Left lung (tissue), 4 donors: ENCODE measurements at regions not wholly inside any gene's neighbourhood (a gene's known extent, or its start where the extent isn't known, plus 50 kb on each side); places are given as distances from the start of the nearest gene placed in this dataset.
A peak's percentile ranks its signal among the peaks of the same experiment; 100 is the strongest.

Experiments
- ATAC-seq: fragments of 200-7000 bp; cut with Tn5 transposase; one replicate; pipeline ENCODE4 v1.9.1; 2020; ENCODE audit warnings: moderate library complexity
- DNase-seq, 4 donors: peaks; one replicate each; pipeline ENCODE4 v3.0.0-alpha.2; 2013 to 2020
- H3K27ac ChIP-seq, 2 donors: fragments of 200-600 bp; sonication (generic) in 1 of 2; one replicate each; pipeline versions ENCODE4 v1.5.0 to v1.8.0; 2020 to 2021
- H3K27me3 ChIP-seq, 2 donors: fragments of 200-600 bp; sonication (generic) in 1 of 2; one replicate each; pipeline versions ENCODE4 v1.5.0 to v1.8.0; 2020 to 2021
- H3K36me3 ChIP-seq, 2 donors: fragments of 200-600 bp; sonication (generic) in 1 of 2; one replicate each; pipeline versions ENCODE4 v1.5.0 to v1.8.0; 2020 to 2021
- H3K4me1 ChIP-seq, 2 donors: fragments of 200-600 bp; one replicate each; pipeline ENCODE4 v1.8.0; 2021
- H3K4me3 ChIP-seq, 2 donors: fragments of 200-600 bp; sonication (generic) in 1 of 2; one replicate each; pipeline versions ENCODE4 v1.5.0 to v1.8.0; 2020 to 2021; ENCODE audit warnings: mild to moderate bottlenecking in 1 of 2
- H3K9me3 ChIP-seq, 2 donors: fragments of 200-600 bp; sonication (generic) in 1 of 2; one replicate each; pipeline versions ENCODE4 v1.5.0 to v1.8.0; 2020 to 2021
- intact Hi-C, 2 donors: fragments of 100-400 bp; cut with DNase I; formaldehyde crosslinking; loops; one replicate each; pipeline versions ENCODE4 v1.11.2 to v1.14.2; 2022
- TF ChIP-seq, protein P1 (sequence below), 2 donors: fragments of 200-600 bp; sonication (generic) in 1 of 2; IDR thresholded peaks; one replicate each; pipeline versions ENCODE4 v1.5.0 to v1.8.0; 2021; ENCODE audit warnings: antibody characterized with exemption in 2 of 2
- donor health status: DM: no; HTN: yes; CAD: no.
- donor health status: DM: no; HTN: no; CAD: no.

DNA sequence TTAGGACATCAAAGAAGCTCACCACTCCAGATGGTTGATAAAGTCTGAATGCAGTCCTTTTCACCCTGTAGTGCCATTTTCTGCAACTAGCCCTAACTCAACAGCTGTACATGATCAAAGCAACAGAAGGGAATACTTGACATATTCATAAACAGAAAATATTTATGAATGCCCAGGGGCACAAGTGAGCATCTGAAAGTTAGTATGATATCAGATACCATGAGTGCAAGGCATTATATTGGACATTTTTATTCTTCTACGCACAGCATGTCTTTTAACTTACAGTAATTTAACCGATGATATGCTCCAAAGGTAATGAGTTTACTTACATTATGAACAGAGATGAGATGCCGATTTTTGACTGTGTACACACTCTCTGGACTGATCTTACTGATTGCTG lies 142.0 kb downstream of the MCHR2 start:
- H3K27me3 ChIP-seq = no peaks in the 10 kb centered on the region
- ATAC-seq = no peak
- TF ChIP-seq, protein P1, sequence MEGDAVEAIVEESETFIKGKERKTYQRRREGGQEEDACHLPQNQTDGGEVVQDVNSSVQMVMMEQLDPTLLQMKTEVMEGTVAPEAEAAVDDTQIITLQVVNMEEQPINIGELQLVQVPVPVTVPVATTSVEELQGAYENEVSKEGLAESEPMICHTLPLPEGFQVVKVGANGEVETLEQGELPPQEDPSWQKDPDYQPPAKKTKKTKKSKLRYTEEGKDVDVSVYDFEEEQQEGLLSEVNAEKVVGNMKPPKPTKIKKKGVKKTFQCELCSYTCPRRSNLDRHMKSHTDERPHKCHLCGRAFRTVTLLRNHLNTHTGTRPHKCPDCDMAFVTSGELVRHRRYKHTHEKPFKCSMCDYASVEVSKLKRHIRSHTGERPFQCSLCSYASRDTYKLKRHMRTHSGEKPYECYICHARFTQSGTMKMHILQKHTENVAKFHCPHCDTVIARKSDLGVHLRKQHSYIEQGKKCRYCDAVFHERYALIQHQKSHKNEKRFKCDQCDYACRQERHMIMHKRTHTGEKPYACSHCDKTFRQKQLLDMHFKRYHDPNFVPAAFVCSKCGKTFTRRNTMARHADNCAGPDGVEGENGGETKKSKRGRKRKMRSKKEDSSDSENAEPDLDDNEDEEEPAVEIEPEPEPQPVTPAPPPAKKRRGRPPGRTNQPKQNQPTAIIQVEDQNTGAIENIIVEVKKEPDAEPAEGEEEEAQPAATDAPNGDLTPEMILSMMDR (IDR thresholded peaks at IDR 0.05) = no peak

GRCh38 chr6:99867026-99867425 lies 127.0 kb downstream of the MCHR2 start:
- H3K9me3 ChIP-seq = no peaks in the 10 kb centered on the region
- no peak overlapping the region for H3K4me3 ChIP-seq
- peaks cover 0 to 18% of the 10 kb centered on the region in 2 donors for H3K27me3 ChIP-seq
- ATAC-seq = no peak
- intact Hi-C loops = no loop called here
- H3K4me1 ChIP-seq = no peaks in the 10 kb centered on the region
- no peak overlapping the region for H3K27ac ChIP-seq
- DNase-seq = no peak
- TF ChIP-seq, protein P1 (IDR thresholded peaks at IDR 0.05) = no peak
- no peaks in the 10 kb centered on the region for H3K36me3 ChIP-seq

More for the DNA sequence above, 142.0 kb downstream of the MCHR2 start:
- Histone ChIP-seq H3K4me1 (no peaks in the 10 kb centered on the region), H3K36me3 (no peaks in the 10 kb centered on the region), H3K27ac (no peak overlapping the region), H3K4me3 (no peak overlapping the region), H3K9me3 (no peaks in the 10 kb centered on the region)
- DNase-seq = no peak
- intact Hi-C loops = no loop called here

DNA sequence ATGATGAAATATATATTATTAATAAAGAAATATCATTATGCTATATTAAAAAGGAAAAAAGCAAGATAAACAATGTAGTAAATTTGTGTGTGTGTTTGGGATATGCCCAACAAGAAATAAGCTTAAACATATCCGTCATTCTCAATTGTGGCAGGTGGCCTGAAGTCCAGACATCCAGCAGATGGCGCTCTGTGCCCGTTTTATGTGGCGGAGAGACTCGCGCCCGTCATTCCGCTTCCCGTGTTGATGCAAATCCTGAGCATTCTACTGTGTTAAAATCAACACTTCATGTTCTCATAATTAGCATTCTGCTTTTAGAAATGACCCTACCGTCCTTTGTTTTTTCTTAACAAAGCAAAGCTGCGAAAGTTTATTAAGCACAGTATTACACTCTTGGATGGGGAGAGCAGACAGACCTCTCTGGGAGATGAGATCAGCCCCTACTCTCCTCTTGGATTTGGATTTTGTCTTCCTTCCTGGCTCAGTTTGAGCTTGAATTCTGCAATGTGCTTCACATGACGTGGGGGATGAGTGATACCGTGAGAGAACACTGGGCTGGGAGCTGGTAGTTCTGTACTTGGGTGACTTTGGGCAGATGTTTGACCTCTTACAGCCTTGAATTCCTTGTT lies 125.8 kb downstream of the MCHR2 start:
- intact Hi-C loops = no loop called here
- DNase-seq = peak; percentile 39 to 80 (median 67)
- ATAC-seq = peak; percentile 94
- H3K4me3 ChIP-seq = no peak overlapping the region
- H3K9me3 ChIP-seq = no peaks in the 10 kb centered on the region
- TF ChIP-seq, protein P1 (IDR thresholded peaks at IDR 0.05) = peak; percentile 76 to 79
- no peaks in the 10 kb centered on the region for H3K36me3 ChIP-seq
- H3K4me1 ChIP-seq = no peaks in the 10 kb centered on the region
- H3K27ac ChIP-seq = no peak overlapping the region
- H3K27me3 ChIP-seq = peaks cover 0 to 21% of the 10 kb centered on the region in 2 donors
